Fibroblast of lung (primary cell): ENCODE measurements at regions not wholly inside any gene's neighbourhood (a gene's known extent, or its start where the extent isn't known, plus 50 kb on each side); places are given as distances from the start of the nearest gene placed in this dataset.
"Not testable (repeated sequence)": the region's sequence is repeated elsewhere in the genome, so short reads cannot be mapped to it uniquely, and the experiment has no call there.

Experiments used
- EZH2 ChIP-seq: IDR thresholded peaks from 2 replicates; pipeline ENCODE4 v1.5.1; 2012; ENCODE audit warnings: low read length, control low read depth, mild to moderate bottlenecking; ENCODE audit errors: missing control alignments
- TF ChIP-seq, protein P1 (sequence below), 2 donors: IDR thresholded peaks in 1 of 2; conservative IDR thresholded peaks in 1 of 2; 1 replicate in 1 of 2; 2 replicates in 1 of 2; pipeline ENCODE4 v1.5.1; 2011 to 2012; ENCODE audit warnings: low read length in 2 of 2, control low read depth in 1 of 2, inconsistent platforms in 1 of 2, low read depth in 1 of 2, mild to moderate bottlenecking in 1 of 2

GRCh38 chrX:87465757-87466156 is 51.8 kb upstream of the KLHL4 start:
- TF ChIP-seq, protein P1, sequence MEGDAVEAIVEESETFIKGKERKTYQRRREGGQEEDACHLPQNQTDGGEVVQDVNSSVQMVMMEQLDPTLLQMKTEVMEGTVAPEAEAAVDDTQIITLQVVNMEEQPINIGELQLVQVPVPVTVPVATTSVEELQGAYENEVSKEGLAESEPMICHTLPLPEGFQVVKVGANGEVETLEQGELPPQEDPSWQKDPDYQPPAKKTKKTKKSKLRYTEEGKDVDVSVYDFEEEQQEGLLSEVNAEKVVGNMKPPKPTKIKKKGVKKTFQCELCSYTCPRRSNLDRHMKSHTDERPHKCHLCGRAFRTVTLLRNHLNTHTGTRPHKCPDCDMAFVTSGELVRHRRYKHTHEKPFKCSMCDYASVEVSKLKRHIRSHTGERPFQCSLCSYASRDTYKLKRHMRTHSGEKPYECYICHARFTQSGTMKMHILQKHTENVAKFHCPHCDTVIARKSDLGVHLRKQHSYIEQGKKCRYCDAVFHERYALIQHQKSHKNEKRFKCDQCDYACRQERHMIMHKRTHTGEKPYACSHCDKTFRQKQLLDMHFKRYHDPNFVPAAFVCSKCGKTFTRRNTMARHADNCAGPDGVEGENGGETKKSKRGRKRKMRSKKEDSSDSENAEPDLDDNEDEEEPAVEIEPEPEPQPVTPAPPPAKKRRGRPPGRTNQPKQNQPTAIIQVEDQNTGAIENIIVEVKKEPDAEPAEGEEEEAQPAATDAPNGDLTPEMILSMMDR (conservative IDR thresholded peaks at IDR 0.05 in 1 of 2, IDR thresholded peaks at IDR 0.05 in 1 of 2; ENCODE audit: low read depth in 1 of 2, low read length in 2 of 2), result not testable (repeated sequence)
- TF ChIP-seq EZH2, result not testable (repeated sequence)
